GM10248 (cell line): ENCODE measurements at regions not wholly inside any gene's neighbourhood (a gene's known extent, or its start where the extent isn't known, plus 50 kb on each side); places are given as distances from the start of the nearest gene placed in this dataset.

ENCODE experiments used
- CTCF ChIA-PET: fragments of 300-600 bp; sonication (Branson Sonifier 250); formaldehyde crosslinking; extraction: SDS; loops from one replicate; lab custom pipeline; 2021; ENCODE audit warnings: antibody characterized with exemption; lab: Yijun Ruan, JAX
- POLR2A ChIA-PET: fragments of 350-650 bp; sonication (Branson Sonifier 250); formaldehyde crosslinking; extraction: SDS; loops from one replicate; lab custom pipeline; 2020; ENCODE audit warnings: antibody characterized with exemption; lab: Yijun Ruan, JAX
- DNase-seq: peaks from one replicate; pipeline ENCODE4 v3.0.0; 2012; ENCODE audit errors: extremely low spot score
- TF ChIP-seq, protein P1 (sequence below): IDR thresholded peaks from 2 replicates; pipeline ENCODE4 v1.5.1; 2012; ENCODE audit warnings: mild to moderate bottlenecking, low read depth; ENCODE audit errors: extremely low read depth, missing control alignments, control extremely low read depth

GRCh38 chr11:128399251-128400121 lies 187.9 kb downstream of the ETS1 start:
- TF ChIP-seq, protein P1, sequence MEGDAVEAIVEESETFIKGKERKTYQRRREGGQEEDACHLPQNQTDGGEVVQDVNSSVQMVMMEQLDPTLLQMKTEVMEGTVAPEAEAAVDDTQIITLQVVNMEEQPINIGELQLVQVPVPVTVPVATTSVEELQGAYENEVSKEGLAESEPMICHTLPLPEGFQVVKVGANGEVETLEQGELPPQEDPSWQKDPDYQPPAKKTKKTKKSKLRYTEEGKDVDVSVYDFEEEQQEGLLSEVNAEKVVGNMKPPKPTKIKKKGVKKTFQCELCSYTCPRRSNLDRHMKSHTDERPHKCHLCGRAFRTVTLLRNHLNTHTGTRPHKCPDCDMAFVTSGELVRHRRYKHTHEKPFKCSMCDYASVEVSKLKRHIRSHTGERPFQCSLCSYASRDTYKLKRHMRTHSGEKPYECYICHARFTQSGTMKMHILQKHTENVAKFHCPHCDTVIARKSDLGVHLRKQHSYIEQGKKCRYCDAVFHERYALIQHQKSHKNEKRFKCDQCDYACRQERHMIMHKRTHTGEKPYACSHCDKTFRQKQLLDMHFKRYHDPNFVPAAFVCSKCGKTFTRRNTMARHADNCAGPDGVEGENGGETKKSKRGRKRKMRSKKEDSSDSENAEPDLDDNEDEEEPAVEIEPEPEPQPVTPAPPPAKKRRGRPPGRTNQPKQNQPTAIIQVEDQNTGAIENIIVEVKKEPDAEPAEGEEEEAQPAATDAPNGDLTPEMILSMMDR, result no peak
- DNase-seq, result no peak
- CTCF ChIA-PET, result interaction anchor here (0.9 to 4.5 kb wide), 9 partner anchors 9 to 289 kb away, joined by 3 to 13 read pairs (median 4); no protein-coding TSS in a partner anchor
- POLR2A ChIA-PET, result no interaction called here

GRCh38 chr11:128398517-128399250 lies 188.7 kb downstream of the ETS1 start:
- ChIA-PET CTCF (interaction anchor here (1.5 to 2.8 kb wide), 2 partner anchors 10 to 108 kb away, joined by 4 to 9 read pairs; no protein-coding TSS in a partner anchor), POLR2A (interaction anchor here (0.6 kb wide), 1 partner anchor 91 kb away, joined by 5 read pairs; no protein-coding TSS in a partner anchor)
- no peak for DNase-seq
- TF ChIP-seq, protein P1, result no peak

DNA sequence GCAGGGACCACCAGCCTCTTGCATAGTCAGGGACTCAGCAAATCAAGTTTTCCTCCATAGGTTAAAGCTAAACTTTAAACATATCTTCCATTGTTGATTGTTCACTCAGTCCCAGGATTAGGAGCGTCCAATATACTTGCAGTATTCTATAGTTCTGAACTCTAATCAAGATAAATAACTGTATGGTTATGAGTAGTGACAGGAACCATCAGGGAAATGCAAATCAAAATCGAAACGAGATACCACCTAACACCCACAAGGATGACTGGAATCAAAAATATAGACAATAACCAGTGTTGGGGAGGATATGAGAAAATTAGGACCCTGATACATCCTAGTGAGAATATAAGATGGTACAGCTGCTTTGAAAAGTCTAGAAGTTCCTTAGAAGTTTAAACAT lies 190.0 kb downstream of the ETS1 start:
- POLR2A ChIA-PET, result no interaction called here
- CTCF ChIA-PET, result interaction anchor here (1.4 kb wide), 1 partner anchor 107 kb away, joined by 3 read pairs; no protein-coding TSS in a partner anchor
- no peak for DNase-seq
- TF ChIP-seq, protein P1, result no peak

DNA sequence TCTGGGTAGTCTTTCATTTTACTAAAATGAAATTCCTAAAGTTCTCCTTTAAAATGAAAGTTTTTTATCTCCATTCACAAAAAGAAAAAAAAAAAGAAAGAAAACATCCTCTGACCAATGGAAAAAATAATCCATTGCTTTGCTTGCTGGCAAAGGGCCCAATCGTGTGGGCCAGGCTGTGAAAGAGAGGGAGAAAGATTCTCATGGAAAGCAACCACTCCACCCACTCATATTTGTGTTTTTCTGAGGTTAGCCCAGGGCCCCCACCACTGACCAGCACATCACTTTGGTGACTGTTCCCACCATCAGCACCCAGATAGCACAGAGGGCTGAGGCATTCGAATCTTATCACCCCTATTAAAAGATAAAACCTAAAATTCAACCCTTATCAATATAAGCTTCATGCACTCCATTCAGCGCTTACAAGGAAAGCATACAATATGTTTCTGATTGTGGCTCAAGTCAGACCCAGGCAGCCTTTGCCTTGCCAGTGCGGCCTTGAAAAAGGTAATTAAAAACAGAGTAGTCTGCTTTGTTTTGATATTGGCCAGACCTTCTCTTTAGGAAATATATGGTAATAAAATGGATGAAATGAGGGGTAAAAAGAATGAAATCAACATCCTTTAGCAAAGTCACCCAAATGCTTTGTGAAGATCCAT lies 192.8 kb downstream of the ETS1 start:
- CTCF ChIA-PET, result interaction anchor here (1.0 to 1.4 kb wide), 4 partner anchors 15 to 104 kb away, joined by 3 to 5 read pairs (median 3); no protein-coding TSS in a partner anchor
- TF ChIP-seq, protein P1, result no peak
- POLR2A ChIA-PET, result no interaction called here
- no peak for DNase-seq

- ChIA-PET CTCF (interaction anchor here (1.0 to 2.0 kb wide), 2 partner anchors 16 to 102 kb away, joined by 4 to 7 read pairs; no protein-coding TSS in a partner anchor), POLR2A (interaction anchor here (0.6 kb wide), 1 partner anchor 71 kb away, joined by 3 read pairs; no protein-coding TSS in a partner anchor)
- DNase-seq, result no peak
- TF ChIP-seq, protein P1, result no peak
These were observed 195.1 kb downstream of the ETS1 start for GRCh38 chr11:128392259-128392658.

GRCh38 chr11:128391811-128392210 lies 195.5 kb downstream of the ETS1 start:
- POLR2A ChIA-PET, result interaction anchor here (0.6 kb wide), 1 partner anchor 70 kb away, joined by 3 read pairs; no protein-coding TSS in a partner anchor

More at GRCh38 chr11:128391811-128392210, 195.5 kb downstream of the ETS1 start:
- no peak for DNase-seq
- TF ChIP-seq, protein P1, result no peak
- CTCF ChIA-PET, result interaction anchor here (1.0 to 2.0 kb wide), 3 partner anchors 10 to 102 kb away, joined by 3 to 7 read pairs (median 4); no protein-coding TSS in a partner anchor
